K562 (cell line): ENCODE measurements at regions not wholly inside any gene's neighbourhood (a gene's known extent, or its start where the extent isn't known, plus 50 kb on each side); places are given as distances from the start of the nearest gene placed in this dataset.

Experiments
- CEBPB ChIP-seq: fragments of 450-650 bp; IDR thresholded peaks from 2 replicates; pipeline ENCODE4 v1.6.1; 2016; ENCODE audit warnings: missing genetic modification characterization, missing compliant biosample characterization
- CREM ChIP-seq: IDR thresholded peaks from 2 replicates; pipeline ENCODE4 v1.6.1; 2014; ENCODE audit warnings: antibody characterized with exemption, low read depth
- ETV6 ChIP-seq, 3 experiments: fragments of 150-350 bp in 1 of 3; sonication (generic) in 1 of 3; formaldehyde crosslinking in 1 of 3; IDR thresholded peaks; 2 replicates each; pipeline versions ENCODE4 v1.6.1 to v1.8.0; 2014 to 2022; ENCODE audit warnings: borderline replicate concordance in 2 of 3, low read depth in 2 of 3, antibody characterized with exemption in 1 of 3, low read length in 1 of 3, mild to moderate bottlenecking in 1 of 3, missing genetic modification reagents in 1 of 3
- FOXM1 ChIP-seq, 2 experiments: fragments of 450-650 bp in 1 of 2; sonication (generic) in 1 of 2; formaldehyde crosslinking in 1 of 2; IDR thresholded peaks; 2 replicates each; pipeline versions ENCODE4 v1.6.1 to v1.9.0; 2017 to 2022; ENCODE audit warnings: low read depth in 2 of 2, mild to moderate bottlenecking in 2 of 2, missing genetic modification reagents in 1 of 2, moderate library complexity in 1 of 2
- GABPA ChIP-seq: fragments of 200-800 bp; sonication (Bioruptor generic); conservative IDR thresholded peaks from 2 replicates; pipeline ENCODE4 v1.6.1; 2016; ENCODE audit warnings: low read depth, missing genetic modification characterization, missing compliant biosample characterization
- MEF2A ChIP-seq: IDR thresholded peaks from 2 replicates; pipeline ENCODE4 v1.6.1; 2011; ENCODE audit warnings: low read depth, mild to moderate bottlenecking, low read length, moderate library complexity; ENCODE audit not compliant: control insufficient read depth
- MXI1 ChIP-seq: IDR thresholded peaks from 2 replicates; pipeline ENCODE4 v1.6.1; 2011; ENCODE audit warnings: low read depth, mild to moderate bottlenecking, improper control_type of control experiment, low read length
- POLR2AphosphoS5 ChIP-seq: IDR thresholded peaks from 2 replicates; pipeline ENCODE4 v1.6.1; 2011; ENCODE audit warnings: mild to moderate bottlenecking, low read depth, low read length, moderate library complexity; ENCODE audit not compliant: control insufficient read depth, insufficient read depth
- SP2 ChIP-seq: IDR thresholded peaks from 2 replicates; pipeline ENCODE4 v1.6.1; 2011; ENCODE audit warnings: mild to moderate bottlenecking, low read depth, low read length, moderate library complexity; ENCODE audit not compliant: poor library complexity, severe bottlenecking; ENCODE audit errors: extremely low read depth
- ZNF274 ChIP-seq: IDR thresholded peaks from 2 replicates; pipeline ENCODE4 v1.6.1; 2011; ENCODE audit warnings: low read depth, mild to moderate bottlenecking, low read length, moderate library complexity, borderline replicate concordance
- TF ChIP-seq, protein P1 (sequence below): IDR thresholded peaks from 2 replicates; pipeline ENCODE4 v1.6.1; 2016; ENCODE audit warnings: missing genetic modification characterization, missing compliant biosample characterization
- TF ChIP-seq, protein P2 (sequence below): sonication (generic); formaldehyde crosslinking; IDR thresholded peaks from 2 replicates; pipeline ENCODE4 v1.8.0; 2022; ENCODE audit warnings: mild to moderate bottlenecking, missing genetic modification reagents
- TF ChIP-seq, protein P3 (sequence below), 2 experiments: fragments of 450-650 bp; IDR thresholded peaks; 2 replicates each; pipeline ENCODE4 v1.6.1; 2018; ENCODE audit warnings: mild to moderate bottlenecking in 2 of 2, low read depth in 1 of 2; ENCODE audit not compliant: partially characterized antibody in 2 of 2

DNA sequence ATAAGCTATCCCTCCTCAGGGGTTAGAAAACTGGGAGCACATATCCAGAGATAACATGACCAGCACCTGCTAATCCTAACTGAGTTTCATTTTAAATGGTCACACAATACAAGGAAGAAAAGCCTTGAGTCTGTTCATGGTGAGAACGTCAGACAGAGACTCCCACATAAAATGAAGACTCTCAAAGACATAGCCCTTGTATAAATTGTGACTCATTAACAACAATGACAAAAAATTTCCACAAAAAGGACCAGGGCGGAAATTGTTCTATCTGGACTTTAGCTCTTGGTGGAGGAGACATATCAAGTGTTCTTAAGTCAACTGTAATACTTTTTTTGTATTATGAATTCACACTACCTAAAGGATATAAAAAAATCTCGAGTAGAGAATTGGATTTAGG is 313.7 kb upstream of the DCN start:
- TF ChIP-seq SP2, result no peak
- TF ChIP-seq POLR2AphosphoS5, result no peak
- TF ChIP-seq CEBPB (tag), result no peak
- TF ChIP-seq ZNF274, result no peak
- TF ChIP-seq FOXM1 (IDR thresholded peaks at IDR 0.05; ENCODE audit: low read depth), result no peak
- no peak for TF ChIP-seq FOXM1 (CRISPR knock-in tag; IDR thresholded peaks at IDR 0.05; ENCODE audit: low read depth)
- TF ChIP-seq ETV6 (IDR thresholded peaks at IDR 0.05; ENCODE audit: borderline replicate concordance in 1 of 2, low read depth in 2 of 2, low read length in 1 of 2), result no peak
- no peak for TF ChIP-seq ETV6 (CRISPR knock-in tag; IDR thresholded peaks at IDR 0.05; ENCODE audit: borderline replicate concordance)
- TF ChIP-seq, protein P1, sequence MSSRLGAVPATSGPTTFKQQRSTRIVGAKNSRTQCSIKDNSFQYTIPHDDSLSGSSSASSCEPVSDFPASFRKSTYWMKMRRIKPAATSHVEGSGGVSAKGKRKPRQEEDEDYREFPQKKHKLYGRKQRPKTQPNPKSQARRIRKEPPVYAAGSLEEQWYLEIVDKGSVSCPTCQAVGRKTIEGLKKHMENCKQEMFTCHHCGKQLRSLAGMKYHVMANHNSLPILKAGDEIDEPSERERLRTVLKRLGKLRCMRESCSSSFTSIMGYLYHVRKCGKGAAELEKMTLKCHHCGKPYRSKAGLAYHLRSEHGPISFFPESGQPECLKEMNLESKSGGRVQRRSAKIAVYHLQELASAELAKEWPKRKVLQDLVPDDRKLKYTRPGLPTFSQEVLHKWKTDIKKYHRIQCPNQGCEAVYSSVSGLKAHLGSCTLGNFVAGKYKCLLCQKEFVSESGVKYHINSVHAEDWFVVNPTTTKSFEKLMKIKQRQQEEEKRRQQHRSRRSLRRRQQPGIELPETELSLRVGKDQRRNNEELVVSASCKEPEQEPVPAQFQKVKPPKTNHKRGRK (tag), result no peak
- TF ChIP-seq MXI1, result no peak
- TF ChIP-seq, protein P2, sequence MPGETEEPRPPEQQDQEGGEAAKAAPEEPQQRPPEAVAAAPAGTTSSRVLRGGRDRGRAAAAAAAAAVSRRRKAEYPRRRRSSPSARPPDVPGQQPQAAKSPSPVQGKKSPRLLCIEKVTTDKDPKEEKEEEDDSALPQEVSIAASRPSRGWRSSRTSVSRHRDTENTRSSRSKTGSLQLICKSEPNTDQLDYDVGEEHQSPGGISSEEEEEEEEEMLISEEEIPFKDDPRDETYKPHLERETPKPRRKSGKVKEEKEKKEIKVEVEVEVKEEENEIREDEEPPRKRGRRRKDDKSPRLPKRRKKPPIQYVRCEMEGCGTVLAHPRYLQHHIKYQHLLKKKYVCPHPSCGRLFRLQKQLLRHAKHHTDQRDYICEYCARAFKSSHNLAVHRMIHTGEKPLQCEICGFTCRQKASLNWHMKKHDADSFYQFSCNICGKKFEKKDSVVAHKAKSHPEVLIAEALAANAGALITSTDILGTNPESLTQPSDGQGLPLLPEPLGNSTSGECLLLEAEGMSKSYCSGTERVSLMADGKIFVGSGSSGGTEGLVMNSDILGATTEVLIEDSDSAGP (CRISPR knock-in tag), result no peak
- TF ChIP-seq MEF2A, result no peak
- TF ChIP-seq, protein P3, sequence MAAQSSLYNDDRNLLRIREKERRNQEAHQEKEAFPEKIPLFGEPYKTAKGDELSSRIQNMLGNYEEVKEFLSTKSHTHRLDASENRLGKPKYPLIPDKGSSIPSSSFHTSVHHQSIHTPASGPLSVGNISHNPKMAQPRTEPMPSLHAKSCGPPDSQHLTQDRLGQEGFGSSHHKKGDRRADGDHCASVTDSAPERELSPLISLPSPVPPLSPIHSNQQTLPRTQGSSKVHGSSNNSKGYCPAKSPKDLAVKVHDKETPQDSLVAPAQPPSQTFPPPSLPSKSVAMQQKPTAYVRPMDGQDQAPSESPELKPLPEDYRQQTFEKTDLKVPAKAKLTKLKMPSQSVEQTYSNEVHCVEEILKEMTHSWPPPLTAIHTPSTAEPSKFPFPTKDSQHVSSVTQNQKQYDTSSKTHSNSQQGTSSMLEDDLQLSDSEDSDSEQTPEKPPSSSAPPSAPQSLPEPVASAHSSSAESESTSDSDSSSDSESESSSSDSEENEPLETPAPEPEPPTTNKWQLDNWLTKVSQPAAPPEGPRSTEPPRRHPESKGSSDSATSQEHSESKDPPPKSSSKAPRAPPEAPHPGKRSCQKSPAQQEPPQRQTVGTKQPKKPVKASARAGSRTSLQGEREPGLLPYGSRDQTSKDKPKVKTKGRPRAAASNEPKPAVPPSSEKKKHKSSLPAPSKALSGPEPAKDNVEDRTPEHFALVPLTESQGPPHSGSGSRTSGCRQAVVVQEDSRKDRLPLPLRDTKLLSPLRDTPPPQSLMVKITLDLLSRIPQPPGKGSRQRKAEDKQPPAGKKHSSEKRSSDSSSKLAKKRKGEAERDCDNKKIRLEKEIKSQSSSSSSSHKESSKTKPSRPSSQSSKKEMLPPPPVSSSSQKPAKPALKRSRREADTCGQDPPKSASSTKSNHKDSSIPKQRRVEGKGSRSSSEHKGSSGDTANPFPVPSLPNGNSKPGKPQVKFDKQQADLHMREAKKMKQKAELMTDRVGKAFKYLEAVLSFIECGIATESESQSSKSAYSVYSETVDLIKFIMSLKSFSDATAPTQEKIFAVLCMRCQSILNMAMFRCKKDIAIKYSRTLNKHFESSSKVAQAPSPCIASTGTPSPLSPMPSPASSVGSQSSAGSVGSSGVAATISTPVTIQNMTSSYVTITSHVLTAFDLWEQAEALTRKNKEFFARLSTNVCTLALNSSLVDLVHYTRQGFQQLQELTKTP (IDR thresholded peaks at IDR 0.05; ENCODE audit: low read depth in 1 of 2, partially characterized antibody in 2 of 2), result no peak
- no peak for TF ChIP-seq GABPA (tag)
- no peak for TF ChIP-seq CREM
